SJCRH30 (cell line): ENCODE measurements at regions not wholly inside any gene's neighbourhood (a gene's known extent, or its start where the extent isn't known, plus 50 kb on each side); places are given as distances from the start of the nearest gene placed in this dataset.
A peak's percentile ranks its signal among the peaks of the same experiment; 100 is the strongest.
"Not testable (repeated sequence)": the region's sequence is repeated elsewhere in the genome, so short reads cannot be mapped to it uniquely, and the experiment has no call there.

Source experiments
- DNase-seq, 2 experiments: peaks; one replicate each; pipeline ENCODE4 v3.0.0-alpha.2; 2015 to 2020
- H3K27ac ChIP-seq: fragments of 250-450 bp; sonication (Bioruptor Pico); 2 replicates; pipeline ENCODE4 v1.5.1; 2020; ENCODE audit warnings: mild to moderate bottlenecking, moderate library complexity
- H3K27me3 ChIP-seq: fragments of 250-450 bp; sonication (Bioruptor Pico); 2 replicates; pipeline ENCODE4 v1.5.1; 2020; ENCODE audit warnings: mild to moderate bottlenecking, moderate library complexity
- H3K36me3 ChIP-seq: fragments of 250-450 bp; sonication (Bioruptor Pico); 2 replicates; pipeline ENCODE4 v1.5.1; 2020; ENCODE audit warnings: mild to moderate bottlenecking, moderate library complexity
- H3K4me1 ChIP-seq: fragments of 250-450 bp; sonication (Bioruptor Pico); 2 replicates; pipeline ENCODE4 v1.5.1; 2020; ENCODE audit warnings: mild to moderate bottlenecking, moderate library complexity
- H3K4me3 ChIP-seq: fragments of 250-450 bp; sonication (Bioruptor Pico); 2 replicates; pipeline ENCODE4 v1.5.1; 2020; ENCODE audit warnings: mild to moderate bottlenecking, moderate library complexity
- H3K9me3 ChIP-seq: fragments of 250-450 bp; sonication (Bioruptor Pico); replicated peaks from 2 replicates; pipeline ENCODE4 v1.5.1; 2020; ENCODE audit warnings: mild to moderate bottlenecking, moderate library complexity

DNA sequence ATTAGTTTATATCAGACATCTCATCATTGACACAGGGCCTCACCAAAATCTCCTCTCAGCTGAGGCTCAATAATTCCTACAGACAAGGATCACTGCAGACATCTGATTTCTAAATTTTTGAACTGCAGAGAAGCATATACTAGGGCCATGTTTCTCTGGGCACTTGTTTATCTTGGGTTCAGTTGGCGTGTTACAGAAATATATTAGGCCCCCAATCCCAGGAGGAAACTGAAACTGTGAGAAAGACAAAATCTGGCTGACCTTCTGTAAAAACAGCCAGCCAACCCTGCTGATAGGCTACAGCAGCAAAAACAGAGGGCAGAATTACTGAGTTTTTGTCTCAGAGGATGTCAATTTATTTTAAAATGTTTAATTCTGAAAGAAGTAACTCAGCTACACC is 634.6 kb downstream of the ETNK1 start:
- Histone ChIP-seq H3K4me1 (no peaks in the 10 kb centered on the region), H3K27me3 (no peaks in the 10 kb centered on the region), H3K4me3 (no peak overlapping the region), H3K9me3 (no peaks in the 10 kb centered on the region), H3K27ac (no peak overlapping the region), H3K36me3 (no peaks in the 10 kb centered on the region)
- DNase-seq, result peak in 1 of 2 experiments; percentile 6

DNA sequence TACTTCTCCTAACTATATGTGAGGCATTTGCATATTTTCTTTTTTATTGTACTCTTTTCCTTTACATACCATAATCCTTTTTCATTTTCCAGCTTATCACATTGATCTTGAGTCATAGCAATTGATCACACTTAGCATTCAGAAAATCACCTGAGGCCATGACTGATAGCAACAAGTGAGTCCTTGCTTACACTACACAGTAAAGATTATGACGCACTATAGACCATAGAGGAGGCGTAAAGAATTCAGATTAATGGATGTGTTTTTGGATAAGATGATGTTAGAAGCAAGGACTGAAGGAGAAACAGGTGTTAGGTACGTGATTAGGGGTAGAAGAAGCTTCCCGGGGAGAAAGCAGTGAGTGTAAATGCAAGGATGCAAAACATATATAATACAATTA is 637.7 kb downstream of the ETNK1 start:
- Histone ChIP-seq H3K9me3 (no peaks in the 10 kb centered on the region), H3K4me3 (no peak overlapping the region), H3K4me1 (no peaks in the 10 kb centered on the region), H3K27me3 (no peaks in the 10 kb centered on the region), H3K36me3 (no peaks in the 10 kb centered on the region), H3K27ac (no peak overlapping the region)
- no peak for DNase-seq

- H3K36me3 ChIP-seq, result no peaks in the 10 kb centered on the region
- H3K27ac ChIP-seq, result no peak overlapping the region
- H3K27me3 ChIP-seq, result no peaks in the 10 kb centered on the region
- H3K4me1 ChIP-seq, result no peaks in the 10 kb centered on the region
- DNase-seq, result no peak
- H3K4me3 ChIP-seq, result no peak overlapping the region
- H3K9me3 ChIP-seq, result no peaks in the 10 kb centered on the region
Measured at GRCh38 chr12:23277831-23278230, 652.9 kb downstream of the ETNK1 start.

DNA sequence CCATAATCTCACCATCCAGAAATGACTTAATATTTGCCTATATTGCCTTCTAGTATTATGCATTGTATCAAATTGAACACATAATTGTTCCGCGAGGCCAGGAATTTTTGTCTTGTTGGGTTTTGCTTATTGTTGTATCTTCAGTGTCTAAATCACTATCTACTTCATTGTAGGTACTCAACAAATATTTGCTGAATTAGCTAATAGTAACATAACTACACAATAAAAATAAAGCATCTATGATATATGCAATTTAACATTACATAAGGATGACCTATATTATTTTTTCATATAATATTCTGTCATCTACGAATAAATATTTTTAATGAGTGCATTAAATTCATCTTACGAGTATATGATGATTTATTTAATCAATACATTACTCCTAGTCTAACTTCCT is 656.3 kb downstream of the ETNK1 start:
- no peaks in the 10 kb centered on the region for H3K36me3 ChIP-seq
- no peak overlapping the region for H3K4me3 ChIP-seq
- H3K4me1 ChIP-seq, result no peaks in the 10 kb centered on the region
- no peak for DNase-seq
- no peaks in the 10 kb centered on the region for H3K27me3 ChIP-seq
- no peaks in the 10 kb centered on the region for H3K9me3 ChIP-seq
- no peak overlapping the region for H3K27ac ChIP-seq

GRCh38 chr12:23282701-23283100 is 657.7 kb downstream of the ETNK1 start:
- H3K4me1 ChIP-seq, result no peaks in the 10 kb centered on the region
- no peak overlapping the region for H3K4me3 ChIP-seq

GRCh38 chr12:23285764-23286530 is 661.0 kb downstream of the ETNK1 start:
- H3K27me3 ChIP-seq, H3K4me1 ChIP-seq, H3K9me3 ChIP-seq, H3K27ac ChIP-seq, DNase-seq, H3K36me3 ChIP-seq, H3K4me3 ChIP-seq: not testable (repeated sequence)

More at GRCh38 chr12:23282701-23283100, 657.7 kb downstream of the ETNK1 start:
- no peak for DNase-seq
- Histone ChIP-seq H3K9me3 (no peaks in the 10 kb centered on the region), H3K27ac (no peak overlapping the region), H3K27me3 (no peaks in the 10 kb centered on the region), H3K36me3 (no peaks in the 10 kb centered on the region)

GRCh38 chr12:23290627-23291330 is 658.7 kb downstream of the SOX5 start:
- Histone ChIP-seq H3K4me1 (no peaks in the 10 kb centered on the region), H3K9me3 (no peaks in the 10 kb centered on the region), H3K27ac (no peak overlapping the region), H3K4me3 (no peak overlapping the region), H3K36me3 (no peaks in the 10 kb centered on the region), H3K27me3 (no peaks in the 10 kb centered on the region)
- DNase-seq, result no peak

GRCh38 chr12:23303220-23303619 is 646.2 kb downstream of the SOX5 start:
- Histone ChIP-seq H3K27me3 (no peaks in the 10 kb centered on the region), H3K27ac (no peak overlapping the region), H3K4me3 (no peak overlapping the region), H3K36me3 (no peaks in the 10 kb centered on the region), H3K9me3 (no peaks in the 10 kb centered on the region), H3K4me1 (peaks cover 8% of the 10 kb centered on the region)
- peak; percentile 12 to 53 for DNase-seq

DNA sequence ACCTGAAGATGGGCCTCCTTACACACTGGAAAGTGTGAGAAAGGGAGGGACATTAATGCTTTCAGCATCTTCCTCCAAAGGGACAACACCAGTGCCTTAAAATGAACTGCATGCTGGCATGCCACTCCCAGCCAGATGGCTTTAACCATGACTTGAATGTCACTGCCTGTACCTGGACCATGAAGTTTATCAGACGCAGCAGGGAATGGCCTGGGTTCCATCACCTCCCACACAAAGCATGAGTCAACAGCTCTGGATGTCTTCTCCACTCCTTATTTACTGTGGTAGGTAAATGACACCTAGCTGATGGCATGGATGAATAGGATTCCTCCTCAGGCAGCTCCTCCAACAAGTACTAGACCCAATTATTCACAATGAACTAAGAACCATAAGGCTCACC is 645.6 kb downstream of the SOX5 start:
- DNase-seq, result no peak
- H3K36me3 ChIP-seq, result no peaks in the 10 kb centered on the region
- no peak overlapping the region for H3K4me3 ChIP-seq
- H3K27ac ChIP-seq, result no peak overlapping the region
- H3K4me1 ChIP-seq, result peaks cover 8% of the 10 kb centered on the region
- H3K27me3 ChIP-seq, result no peaks in the 10 kb centered on the region
- H3K9me3 ChIP-seq, result no peaks in the 10 kb centered on the region

GRCh38 chr12:23333938-23334337 is 615.5 kb downstream of the SOX5 start:
- no peak overlapping the region for H3K27ac ChIP-seq
- H3K4me3 ChIP-seq, result no peak overlapping the region
- no peaks in the 10 kb centered on the region for H3K36me3 ChIP-seq
- no peak for DNase-seq
- H3K27me3 ChIP-seq, result no peaks in the 10 kb centered on the region
- no peaks in the 10 kb centered on the region for H3K9me3 ChIP-seq
- H3K4me1 ChIP-seq, result peaks cover 6% of the 10 kb centered on the region

DNA sequence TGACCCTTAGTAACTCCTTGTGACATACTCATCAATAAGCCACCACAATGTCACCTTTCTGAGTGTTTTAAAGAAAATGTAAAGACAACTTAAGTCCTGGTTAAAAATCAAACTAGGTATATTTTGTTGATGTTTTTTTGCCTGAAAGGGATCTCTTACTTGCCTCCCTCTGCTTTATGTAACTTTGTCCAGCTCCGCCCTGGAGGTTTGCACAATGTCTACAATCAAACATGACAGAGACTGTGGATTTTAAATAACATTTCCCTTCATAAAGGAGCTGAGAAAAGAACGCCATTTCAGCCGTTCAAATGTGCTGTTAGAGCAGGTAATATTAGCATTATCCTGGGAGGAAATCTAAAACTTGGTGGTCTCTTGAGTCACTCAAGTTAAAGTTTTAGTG is 613.9 kb downstream of the SOX5 start:
- no peak overlapping the region for H3K27ac ChIP-seq

DNA sequence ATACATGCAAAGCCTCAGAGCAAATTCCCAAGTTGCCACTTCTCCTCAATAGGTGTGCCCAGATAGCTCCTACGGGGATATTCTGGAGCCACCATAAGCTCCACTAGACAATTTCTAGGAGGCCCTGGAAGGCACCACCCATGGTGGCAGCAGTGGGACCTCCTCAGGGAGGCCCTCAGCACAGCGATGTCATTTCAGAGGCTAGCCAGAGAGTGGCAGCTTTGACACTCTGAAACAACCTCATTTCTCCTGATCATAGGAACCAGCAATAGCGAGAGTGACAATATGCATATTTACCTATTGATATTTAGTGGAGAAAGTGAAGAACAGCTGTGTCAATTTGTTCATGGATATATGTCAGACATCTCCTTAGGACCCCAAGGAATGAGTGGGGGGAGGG is 612.3 kb downstream of the SOX5 start:
- no peak overlapping the region for H3K27ac ChIP-seq
- H3K9me3 ChIP-seq, result no peaks in the 10 kb centered on the region
- H3K4me3 ChIP-seq, result no peak overlapping the region
- H3K36me3 ChIP-seq, result no peaks in the 10 kb centered on the region
- no peaks in the 10 kb centered on the region for H3K27me3 ChIP-seq
- peaks cover 6% of the 10 kb centered on the region for H3K4me1 ChIP-seq
- DNase-seq, result no peak

More for the DNA sequence above, 613.9 kb downstream of the SOX5 start:
- Histone ChIP-seq H3K27me3 (no peaks in the 10 kb centered on the region), H3K36me3 (no peaks in the 10 kb centered on the region), H3K4me1 (peaks cover 6% of the 10 kb centered on the region), H3K4me3 (no peak overlapping the region), H3K9me3 (no peaks in the 10 kb centered on the region)
- DNase-seq, result no peak

- no peak for DNase-seq
- H3K4me1 ChIP-seq, result peaks cover 6% of the 10 kb centered on the region
- H3K27me3 ChIP-seq, result no peaks in the 10 kb centered on the region
- no peak overlapping the region for H3K27ac ChIP-seq
- H3K4me3 ChIP-seq, result no peak overlapping the region
- no peaks in the 10 kb centered on the region for H3K36me3 ChIP-seq
- no peaks in the 10 kb centered on the region for H3K9me3 ChIP-seq
Measured at GRCh38 chr12:23340351-23340750, 609.1 kb downstream of the SOX5 start.

- H3K27ac ChIP-seq, result no peak overlapping the region
- peaks cover 6% of the 10 kb centered on the region for H3K4me1 ChIP-seq
- no peak for DNase-seq
- no peaks in the 10 kb centered on the region for H3K9me3 ChIP-seq
- no peaks in the 10 kb centered on the region for H3K27me3 ChIP-seq
- H3K4me3 ChIP-seq, result no peak overlapping the region
- no peaks in the 10 kb centered on the region for H3K36me3 ChIP-seq
Measured at GRCh38 chr12:23342407-23342806, 607.1 kb downstream of the SOX5 start.

DNA sequence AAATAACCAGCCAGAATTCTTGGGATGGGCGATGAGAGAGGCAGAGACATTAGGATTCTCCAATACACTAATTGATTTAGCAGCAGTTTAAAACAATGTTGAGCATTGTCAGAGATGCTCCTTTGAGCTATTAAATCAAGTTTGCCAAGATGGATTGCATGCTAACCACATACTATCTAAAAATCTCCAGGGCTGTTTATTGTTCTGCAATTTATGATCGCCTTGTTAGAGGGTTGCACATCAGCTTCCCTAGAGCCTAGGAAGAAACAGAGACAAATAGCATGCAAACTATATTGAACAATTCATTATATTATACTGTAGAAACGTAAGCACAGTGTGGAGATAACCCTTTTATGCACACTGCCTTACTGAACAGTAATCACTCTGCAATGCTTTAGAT is 599.9 kb downstream of the SOX5 start:
- no peak overlapping the region for H3K27ac ChIP-seq

DNA sequence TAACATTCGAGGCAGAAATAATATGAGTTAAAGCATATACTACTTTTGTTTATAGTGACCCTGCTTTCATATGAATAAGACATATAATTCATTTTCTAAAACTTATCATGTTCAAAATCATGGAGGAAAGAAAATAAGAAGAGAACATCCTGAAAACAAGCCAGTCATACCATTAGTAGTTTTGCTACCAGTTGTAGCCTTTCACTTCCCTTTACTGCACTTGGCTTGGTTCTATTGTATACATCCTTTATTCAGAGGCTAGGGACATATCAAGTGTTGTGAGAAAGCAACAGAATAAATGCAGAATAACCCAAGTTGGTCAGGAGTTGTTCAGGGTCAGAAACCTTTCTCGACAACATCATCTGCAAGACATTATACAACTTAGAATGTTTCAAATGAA is 598.7 kb downstream of the SOX5 start:
- H3K4me3 ChIP-seq, result no peak overlapping the region
- H3K27ac ChIP-seq, result no peak overlapping the region
- no peak for DNase-seq
- H3K4me1 ChIP-seq, result no peaks in the 10 kb centered on the region
- H3K9me3 ChIP-seq, result no peaks in the 10 kb centered on the region
- H3K27me3 ChIP-seq, result no peaks in the 10 kb centered on the region
- no peaks in the 10 kb centered on the region for H3K36me3 ChIP-seq

More for the DNA sequence above, 599.9 kb downstream of the SOX5 start:
- no peaks in the 10 kb centered on the region for H3K9me3 ChIP-seq
- H3K36me3 ChIP-seq, result no peaks in the 10 kb centered on the region
- no peak for DNase-seq
- H3K4me3 ChIP-seq, result no peak overlapping the region
- H3K4me1 ChIP-seq, result no peaks in the 10 kb centered on the region
- no peaks in the 10 kb centered on the region for H3K27me3 ChIP-seq
